ENCODE measurements at regions not wholly inside any gene's neighbourhood (a gene's known extent, or its start where the extent isn't known, plus 50 kb on each side); places are given as distances from the start of the nearest gene placed in this dataset.

GRCh38 chr16:65353183-65353582 lies 231.3 kb upstream of the CDH11 start:
- TF ChIP-seq POLR2AphosphoS5 (IDR thresholded peaks at IDR 0.05) (no peak), EP300 (IDR thresholded peaks at IDR 0.05) (no peak), CTCF (IDR thresholded peaks at IDR 0.05) (no peak)
